SK-N-MC (cell line): ENCODE measurements at regions not wholly inside any gene's neighbourhood (a gene's known extent, or its start where the extent isn't known, plus 50 kb on each side); places are given as distances from the start of the nearest gene placed in this dataset.

Source experiments
- EZH2 ChIP-seq: fragments of 200-600 bp; sonication (generic); IDR thresholded peaks from one replicate; pipeline ENCODE4 v1.6.1; 2017; ENCODE audit warnings: antibody characterized with exemption
- FOXP2 ChIP-seq: optimal IDR thresholded peaks from 2 replicates; pipeline ENCODE3; 2011; ENCODE audit warnings: mild to moderate bottlenecking, moderate library complexity; ENCODE audit not compliant: insufficient read depth; ENCODE audit errors: extremely low read length, control extremely low read depth
- POLR2AphosphoS5 ChIP-seq: IDR thresholded peaks from 2 replicates; pipeline ENCODE4 v1.6.1; 2012; ENCODE audit warnings: mild to moderate bottlenecking, low read depth, low read length, borderline replicate concordance

DNA sequence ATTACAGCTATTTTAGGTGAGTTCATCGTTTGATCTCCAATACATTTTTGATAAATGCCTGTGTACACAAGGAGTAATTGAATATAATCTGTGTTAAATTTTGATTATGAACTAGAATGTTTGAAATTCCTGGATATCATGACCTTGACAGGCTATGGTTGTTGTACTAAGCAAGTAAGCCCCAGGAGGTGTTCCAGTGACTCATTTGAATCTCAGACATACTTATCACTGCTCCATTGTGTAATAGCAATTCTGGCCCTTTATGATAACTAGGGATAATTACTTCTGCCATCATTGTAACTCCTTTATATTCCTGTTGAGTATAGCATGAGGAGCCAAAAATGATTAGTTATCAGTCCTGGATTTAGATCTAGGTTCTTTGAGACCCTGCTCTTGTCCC lies 1424.6 kb upstream of the ADGRB3 start:
- no peak for TF ChIP-seq EZH2
- no peak for TF ChIP-seq POLR2AphosphoS5
- TF ChIP-seq FOXP2, result no peak
